SK-MEL-5 (cell line): ENCODE measurements at regions not wholly inside any gene's neighbourhood (a gene's known extent, or its start where the extent isn't known, plus 50 kb on each side); places are given as distances from the start of the nearest gene placed in this dataset.
"Not testable (repeated sequence)": the region's sequence is repeated elsewhere in the genome, so short reads cannot be mapped to it uniquely, and the experiment has no call there.

Source experiments
- DNase-seq: peaks from one replicate; pipeline ENCODE4 v3.0.0-alpha.2; 2016; ENCODE audit warnings: low read depth, low spot score
- in situ Hi-C: cut with HindIII; loops from 2 replicates; pipeline ENCODE4 v1.10.0; 2016; ENCODE audit warnings: low sequenced_read_pairs, high pct_unique_total_duplicates, low pct_unique_long_range_greater_than_20kb

GRCh38 chr5:116980581-116980980 is 406.0 kb upstream of the SEMA6A start:
- in situ Hi-C loops, result no loop called here
- no peak for DNase-seq

GRCh38 chr5:116976767-116977166 is 402.1 kb upstream of the SEMA6A start:
- in situ Hi-C loops, result no loop called here
- DNase-seq, result no peak

GRCh38 chr5:116971131-116971530 is 396.5 kb upstream of the SEMA6A start:
- DNase-seq, result no peak
- in situ Hi-C loops, result no loop called here

- no peak for DNase-seq
- in situ Hi-C loops, result no loop called here
Observed at GRCh38 chr5:116970318-116970717, 395.7 kb upstream of the SEMA6A start.

- in situ Hi-C loops, result no loop called here
- DNase-seq, result peak; percentile 60
Observed at GRCh38 chr5:116964438-116964837, 389.8 kb upstream of the SEMA6A start.

GRCh38 chr5:116961021-116961420 is 386.4 kb upstream of the SEMA6A start:
- no peak for DNase-seq
- in situ Hi-C loops, result no loop called here

GRCh38 chr5:116959843-116960242 is 385.2 kb upstream of the SEMA6A start:
- in situ Hi-C loops, result no loop called here

GRCh38 chr5:116953251-116953930 is 378.8 kb upstream of the SEMA6A start:
- in situ Hi-C loops, result no loop called here
- DNase-seq, result peak; percentile 41

More at GRCh38 chr5:116959843-116960242, 385.2 kb upstream of the SEMA6A start:
- DNase-seq, result no peak

GRCh38 chr5:116951219-116951618 is 376.6 kb upstream of the SEMA6A start:
- in situ Hi-C loops, result no loop called here
- DNase-seq, result no peak

GRCh38 chr5:116947691-116948528 is 373.3 kb upstream of the SEMA6A start:
- in situ Hi-C loops, result no loop called here
- DNase-seq, result peak; percentile 96

GRCh38 chr5:116945613-116946382 is 371.2 kb upstream of the SEMA6A start:
- in situ Hi-C loops, DNase-seq: not testable (repeated sequence)

- in situ Hi-C loops, result no loop called here
- no peak for DNase-seq
Observed at GRCh38 chr5:116944183-116944582, 369.6 kb upstream of the SEMA6A start.

GRCh38 chr5:116942622-116943021 is 368.0 kb upstream of the SEMA6A start:
- in situ Hi-C loops, result no loop called here
- DNase-seq, result no peak

GRCh38 chr5:116939641-116940040 is 365.0 kb upstream of the SEMA6A start:
- no peak for DNase-seq
- in situ Hi-C loops, result no loop called here

GRCh38 chr5:116938488-116938887 is 363.9 kb upstream of the SEMA6A start:
- DNase-seq, result peak; percentile 23
- in situ Hi-C loops, result no loop called here

GRCh38 chr5:116935561-116936162 is 361.0 kb upstream of the SEMA6A start:
- DNase-seq, result no peak
- in situ Hi-C loops, result no loop called here

GRCh38 chr5:116930616-116931015 is 356.0 kb upstream of the SEMA6A start:
- DNase-seq, result no peak
- in situ Hi-C loops, result no loop called here

GRCh38 chr5:116923344-116923743 is 348.7 kb upstream of the SEMA6A start:
- in situ Hi-C loops, result no loop called here
- DNase-seq, result no peak
